Hematopoietic multipotent progenitor cell treated with erythropoietin and hydrocortisone succinate and interleukin-3 and kit ligand, for 8 days (in vitro differentiated cells): ENCODE measurements at regions not wholly inside any gene's neighbourhood (a gene's known extent, or its start where the extent isn't known, plus 50 kb on each side); places are given as distances from the start of the nearest gene placed in this dataset.

Experiments used
- DNase-seq: peaks from one replicate; pipeline ENCODE4 v3.0.0-alpha.2; 2015

DNA sequence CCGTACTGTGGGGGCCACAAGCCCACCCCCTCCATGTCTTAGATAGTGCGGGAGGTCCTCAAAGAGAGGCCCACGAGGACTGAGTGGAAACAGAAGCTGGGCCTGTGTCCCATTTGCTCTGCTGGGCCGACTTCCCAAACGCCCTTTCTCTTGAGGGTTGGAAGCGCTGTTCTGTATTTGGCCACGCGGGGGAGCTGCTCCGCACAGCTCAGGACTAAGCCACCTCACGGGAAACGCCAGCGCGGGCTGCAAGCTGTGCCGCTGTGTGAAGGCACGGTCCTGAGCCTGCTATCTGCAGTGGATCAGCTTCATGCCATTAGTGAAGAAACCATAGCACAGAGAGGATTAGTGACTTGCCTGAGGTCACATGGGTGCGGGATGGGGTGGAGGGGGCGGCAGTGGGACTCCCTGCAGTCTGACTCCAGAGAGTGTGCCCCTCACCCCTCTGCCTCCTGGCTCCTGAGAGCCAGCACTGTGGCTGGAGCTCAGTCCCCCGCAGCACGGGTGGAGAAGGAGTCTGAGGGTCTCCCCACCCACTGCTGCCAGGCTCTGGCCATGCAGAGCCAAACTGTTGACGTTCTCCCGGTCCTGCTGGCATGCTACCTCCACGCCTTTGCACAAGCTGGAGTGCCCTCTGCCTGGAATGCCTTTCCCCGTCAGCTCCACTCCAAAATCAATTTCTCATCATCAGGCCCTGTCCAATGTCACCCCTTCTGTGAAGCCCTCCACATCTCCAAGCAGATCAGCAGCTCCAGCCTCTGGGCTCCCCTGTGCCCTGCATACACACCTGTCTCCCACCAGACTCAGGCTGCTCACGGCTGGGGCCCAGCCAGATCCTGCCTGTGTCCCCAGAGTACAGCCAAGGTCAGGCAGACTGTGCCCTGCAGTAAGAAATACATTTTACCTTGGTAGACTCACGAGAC is 51.5 kb upstream of the LRRC32 start:
- DNase-seq: peak; percentile 87

DNA sequence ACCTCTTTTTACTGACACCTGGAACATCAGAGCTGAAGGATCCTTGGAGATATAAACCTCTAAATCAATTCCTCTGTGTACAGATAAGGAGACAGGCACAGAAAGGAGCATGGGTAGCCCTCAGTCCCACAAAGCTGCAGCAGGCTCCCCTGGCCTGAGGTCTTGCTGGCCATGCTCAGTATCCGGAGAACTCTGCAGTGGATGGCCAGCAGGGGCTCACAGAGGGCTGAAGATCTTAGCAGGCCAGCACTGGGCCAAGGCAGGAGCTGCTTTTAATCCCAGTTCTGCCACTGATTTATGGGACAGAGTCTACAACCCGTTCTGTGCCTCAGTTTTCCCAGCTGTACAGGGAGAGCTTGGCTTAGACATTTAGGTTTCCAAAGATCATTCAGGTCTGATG is 52.6 kb upstream of the LRRC32 start:
- DNase-seq: no peak

DNA sequence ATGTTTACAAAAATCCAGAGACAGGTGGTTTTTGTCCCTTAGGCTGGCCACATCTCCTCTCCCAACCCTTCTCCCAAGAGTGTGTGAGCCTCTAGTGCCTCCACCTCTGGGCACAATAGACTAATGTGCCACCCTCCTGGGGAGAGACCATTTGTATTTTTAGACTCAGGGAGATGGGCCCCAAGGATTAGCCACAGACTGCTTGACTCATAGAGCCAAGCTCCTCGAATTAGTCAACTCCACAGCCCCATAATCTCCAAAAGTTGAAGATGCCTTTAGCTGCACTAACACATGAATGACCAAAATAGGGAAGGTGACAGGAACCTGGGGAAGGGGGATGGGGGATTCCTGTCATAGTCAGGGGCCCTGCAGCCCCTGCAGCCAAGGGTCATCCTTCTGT is 53.0 kb upstream of the LRRC32 start:
- no peak for DNase-seq

DNA sequence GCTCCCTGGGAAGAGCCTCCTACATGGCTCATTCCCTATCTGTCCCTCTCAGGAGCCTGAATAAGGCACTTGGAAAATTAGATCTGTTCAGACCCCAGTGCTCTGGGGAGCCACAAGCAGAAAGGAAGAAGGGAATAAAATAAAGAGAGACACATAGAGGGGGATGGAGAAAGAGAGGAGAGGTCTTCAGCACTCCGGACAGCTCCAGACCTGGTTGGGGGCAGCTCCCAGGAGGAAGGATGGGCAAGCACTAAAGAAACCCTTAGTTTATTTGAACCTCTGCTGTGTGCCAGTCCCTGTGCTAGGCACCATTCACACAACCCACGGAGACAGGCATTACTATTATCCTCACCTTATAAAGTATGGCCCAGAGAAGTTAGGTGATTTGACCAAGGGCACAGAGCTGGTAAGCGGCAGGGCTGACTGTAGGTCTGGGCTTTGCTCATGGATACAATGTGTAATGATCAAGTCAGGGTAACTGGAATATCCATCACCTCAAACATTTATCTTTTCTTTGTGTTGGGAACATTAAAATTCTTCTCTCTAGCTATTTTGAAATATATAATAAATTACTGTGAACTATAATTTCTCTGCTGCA is 53.7 kb upstream of the LRRC32 start:
- DNase-seq: no peak

DNA sequence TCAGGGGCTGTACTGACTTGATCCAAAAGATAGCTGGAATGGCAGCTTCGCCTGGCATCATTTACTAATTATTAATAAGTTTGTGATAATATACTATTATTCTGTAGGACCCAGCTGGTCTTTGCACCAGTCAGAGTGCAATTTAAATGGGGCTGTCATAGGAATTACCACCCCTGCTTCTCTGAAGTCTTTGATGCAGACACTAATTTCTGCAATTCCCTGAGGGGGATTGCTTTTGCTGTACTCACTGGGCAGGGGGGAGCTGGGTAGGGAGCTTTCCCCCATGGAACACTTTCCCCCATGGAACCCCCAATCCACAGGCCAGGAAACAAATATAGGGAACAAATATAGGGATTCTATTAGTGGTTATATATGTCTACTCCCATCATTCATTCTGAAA is 54.9 kb upstream of the TSKU start:
- no peak for DNase-seq

DNA sequence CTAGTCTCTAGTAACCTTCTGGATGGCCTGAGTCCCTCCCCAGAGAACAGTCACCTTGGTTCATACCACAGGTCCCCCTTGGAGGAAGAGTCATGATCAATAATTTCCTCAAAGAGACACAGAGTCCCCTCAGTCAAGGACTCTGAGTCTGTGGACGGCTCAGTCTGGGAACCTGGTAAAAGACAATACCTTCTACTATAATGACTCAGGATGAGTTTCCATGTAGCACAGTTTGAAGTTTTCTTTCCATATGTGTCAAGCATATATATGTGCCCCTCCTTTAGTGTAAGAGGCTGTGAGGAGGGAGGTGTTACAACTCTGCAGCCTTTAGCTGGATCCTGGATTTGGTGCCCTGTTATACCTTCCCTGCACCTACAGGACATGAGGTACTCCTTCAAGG is 54.4 kb upstream of the TSKU start:
- no peak for DNase-seq

DNA sequence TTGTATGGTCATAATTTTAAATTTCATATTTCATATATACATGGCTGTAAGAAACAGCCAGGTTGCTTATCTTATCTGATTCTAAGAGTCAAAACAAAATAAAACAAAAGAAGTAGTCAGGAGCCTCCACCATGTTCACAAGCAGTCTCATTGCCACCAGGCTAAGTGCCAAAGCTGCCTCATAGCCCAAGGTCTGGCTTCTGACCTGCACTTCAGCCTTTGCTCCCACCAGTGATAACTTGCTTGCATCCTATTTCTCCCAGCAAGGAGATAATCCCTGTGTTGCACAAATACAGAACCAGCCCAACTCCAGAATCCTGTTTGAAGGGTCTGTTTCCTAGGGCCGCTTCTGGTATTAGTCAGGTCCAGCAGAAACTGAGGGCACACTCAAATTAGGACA is 53.9 kb upstream of the TSKU start:
- no peak for DNase-seq

DNA sequence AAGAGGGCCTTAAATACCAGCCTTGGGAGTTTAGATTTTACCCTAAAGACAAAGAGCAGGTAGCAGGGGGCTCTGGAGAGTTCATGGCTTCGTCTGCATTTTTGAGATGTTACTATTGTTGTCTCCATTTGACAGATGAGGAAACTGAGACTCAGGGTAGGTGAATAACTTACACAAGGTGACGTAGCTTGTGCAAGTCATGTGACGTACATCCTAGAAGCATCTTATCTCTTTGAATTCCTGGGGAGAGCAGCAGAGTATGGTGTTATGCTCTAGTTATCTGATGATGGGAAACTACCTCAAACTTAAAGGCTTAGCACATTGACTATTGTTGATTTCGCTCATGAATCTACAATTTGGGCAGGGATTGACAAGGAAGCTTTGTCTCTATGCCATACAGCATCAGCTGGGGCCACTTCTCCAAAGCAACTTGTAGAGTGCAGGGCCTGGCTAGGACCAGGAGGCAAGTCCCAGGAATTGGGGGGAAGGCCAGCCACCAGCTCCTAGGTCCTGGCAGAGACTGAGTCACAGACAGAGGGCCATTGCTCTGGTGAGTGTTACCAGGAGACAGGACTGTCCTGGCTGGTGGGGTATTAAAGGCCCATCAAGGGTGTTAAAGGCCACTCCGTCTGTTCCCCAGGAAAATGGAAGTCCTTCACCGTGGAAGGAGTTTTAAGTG is 52.1 kb upstream of the TSKU start:
- no peak for DNase-seq

DNA sequence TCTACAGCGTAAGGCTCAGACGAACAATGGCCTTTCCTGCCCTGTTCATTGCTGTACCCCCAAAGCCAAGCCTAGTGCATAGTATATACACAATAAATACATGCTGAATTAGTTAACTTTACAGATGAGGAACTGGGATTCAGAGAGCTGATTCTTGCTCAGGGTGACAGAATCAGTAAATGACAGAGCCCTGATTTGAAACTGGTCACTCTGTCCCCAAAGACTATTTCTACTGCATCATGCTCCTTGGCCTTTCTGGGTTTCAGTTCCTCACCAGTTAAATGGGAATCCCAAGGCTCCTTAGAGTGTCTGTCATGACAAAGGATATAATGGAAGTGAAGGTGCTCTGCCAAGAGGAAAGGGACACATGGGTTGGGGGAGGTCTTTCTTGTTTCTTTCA is 50.5 kb upstream of the TSKU start:
- no peak for DNase-seq
